Prostate gland (tissue), 2 donors: ENCODE measurements at regions not wholly inside any gene's neighbourhood (a gene's known extent, or its start where the extent isn't known, plus 50 kb on each side); places are given as distances from the start of the nearest gene placed in this dataset.

Experiments used
- CTCF ChIP-seq, 4 experiments: fragments of 200-600 bp in 2 of 4; fragments of 450-650 bp in 2 of 4; sonication (generic) in 2 of 4; IDR thresholded peaks; 1 replicate in 3 of 4; 2 replicates in 1 of 4; pipeline ENCODE4 v1.5.1; 2016 to 2019; ENCODE audit warnings: antibody characterized with exemption in 4 of 4, mild to moderate bottlenecking in 2 of 4, moderate library complexity in 2 of 4
- POLR2A ChIP-seq: fragments of 450-650 bp; IDR thresholded peaks from one replicate; pipeline ENCODE4 v1.6.1; 2016; ENCODE audit warnings: antibody characterized with exemption, mild to moderate bottlenecking
- POLR2AphosphoS5 ChIP-seq: sonication (generic); formaldehyde crosslinking; IDR thresholded peaks from one replicate; pipeline ENCODE4 v1.6.1; 2017; ENCODE audit warnings: antibody characterized with exemption

GRCh38 chr10:4609251-4609650 is 216.8 kb upstream of the AKR1E2 start:
- TF ChIP-seq CTCF (IDR thresholded peaks at IDR 0.05) = no peak
- TF ChIP-seq POLR2A = no peak
- TF ChIP-seq POLR2AphosphoS5 = no peak
